CD4-positive, alpha-beta T cell treated with Interleukin-6 at 100 ng/mL for 8 hours (primary cell): ENCODE measurements at regions not wholly inside any gene's neighbourhood (a gene's known extent, or its start where the extent isn't known, plus 50 kb on each side); places are given as distances from the start of the nearest gene placed in this dataset.
"Not testable (repeated sequence)": the region's sequence is repeated elsewhere in the genome, so short reads cannot be mapped to it uniquely, and the experiment has no call there.

Experiments used
- DNase-seq: peaks from one replicate; pipeline ENCODE4 v3.0.0-alpha.2; 2020; ENCODE audit warnings: mixed read lengths, low spot score

DNA sequence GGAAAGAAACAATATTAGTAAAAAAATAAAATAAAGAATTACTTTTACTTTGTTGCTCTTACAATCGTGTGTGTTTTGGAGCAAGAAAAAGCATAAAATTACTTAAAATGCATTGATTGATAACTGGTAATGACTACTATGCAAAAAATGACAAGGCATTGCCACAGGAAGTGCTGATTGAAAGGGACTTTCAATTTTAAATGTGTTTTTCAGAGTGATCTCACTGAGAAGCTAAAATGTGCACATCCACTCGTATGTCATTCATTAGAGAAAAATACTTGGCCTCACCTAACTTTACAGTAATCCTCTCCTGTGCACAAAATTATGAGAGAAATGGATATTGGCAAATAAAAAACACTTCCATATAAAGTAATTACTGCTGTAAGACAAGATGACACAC is 934.9 kb downstream of the SLITRK6 start:
- no peak for DNase-seq

- no peak for DNase-seq
Observed at GRCh38 chr13:84847107-84847506, 952.1 kb downstream of the SLITRK6 start.

DNA sequence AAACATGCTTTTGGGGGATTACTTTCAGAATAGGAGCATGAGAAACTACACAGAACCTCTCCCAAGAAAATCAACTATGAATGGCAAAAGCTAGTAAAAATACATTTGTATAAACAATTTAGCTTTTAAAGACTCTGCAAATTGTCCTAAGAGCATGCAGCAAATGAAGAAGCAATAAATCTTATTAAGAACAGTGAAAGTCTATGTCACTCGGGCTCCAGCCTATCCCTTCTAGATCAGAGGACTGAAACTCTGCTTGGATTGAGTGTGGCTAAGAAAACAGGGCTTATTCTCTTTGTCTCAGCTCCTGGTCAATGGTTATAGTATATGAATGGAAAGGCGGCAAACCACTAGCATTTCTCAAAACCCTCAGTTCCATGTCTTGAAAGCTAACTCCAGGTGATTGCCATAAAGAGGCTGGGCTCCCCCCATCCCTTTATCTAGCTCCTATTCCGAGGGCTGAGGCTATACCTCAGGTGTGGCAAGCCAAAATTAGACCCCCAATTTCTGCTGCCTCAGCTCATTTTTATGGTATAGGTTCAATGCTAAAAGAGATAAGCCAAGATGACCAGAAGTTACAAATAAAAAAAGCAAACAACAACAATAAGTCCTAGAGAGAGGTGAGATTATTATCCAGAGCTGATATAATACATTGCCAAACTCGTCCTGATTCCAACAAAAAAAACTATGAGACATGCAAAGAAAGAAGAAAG is 953.2 kb downstream of the SLITRK6 start:
- no peak for DNase-seq

DNA sequence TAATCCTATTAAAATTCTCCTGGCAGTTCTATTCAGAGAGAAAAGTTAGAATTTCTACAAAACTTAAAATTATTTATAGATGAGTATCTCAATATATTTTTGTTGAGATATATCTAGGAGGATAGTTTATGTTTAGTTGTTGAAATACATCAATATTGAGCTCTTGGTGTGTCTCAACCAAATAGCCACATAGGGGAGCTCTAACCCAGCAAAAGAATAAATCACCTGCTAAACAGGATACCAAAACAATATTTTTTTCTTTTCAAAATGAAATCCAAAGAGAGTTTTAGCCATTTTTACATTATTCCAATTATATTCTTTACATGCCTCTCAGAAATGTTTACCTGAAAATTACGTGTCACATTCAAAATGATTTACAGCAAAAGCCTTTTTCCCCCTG is 954.7 kb downstream of the SLITRK6 start:
- DNase-seq: no peak

DNA sequence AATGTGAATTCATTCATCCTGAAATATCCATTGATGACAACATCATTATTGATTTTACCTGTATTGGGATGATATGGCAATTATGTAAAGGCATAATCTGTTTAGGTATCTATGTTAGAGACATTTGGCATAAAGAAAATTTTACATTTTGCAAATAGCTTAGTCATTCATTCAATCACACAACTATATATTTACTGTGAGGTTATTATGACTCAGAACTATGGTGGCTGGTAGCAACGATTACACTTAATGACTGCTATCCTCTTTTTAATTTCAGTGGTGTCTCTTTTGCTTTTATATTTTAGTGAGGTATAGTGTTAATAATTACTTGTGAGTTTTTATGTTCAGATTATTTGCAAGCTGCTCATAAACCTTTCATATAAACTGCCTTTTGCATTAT is 955.9 kb downstream of the SLITRK6 start:
- DNase-seq: no peak

- no peak for DNase-seq
Observed at GRCh38 chr13:84834201-84834600, 951.9 kb upstream of the SLITRK1 start.

DNA sequence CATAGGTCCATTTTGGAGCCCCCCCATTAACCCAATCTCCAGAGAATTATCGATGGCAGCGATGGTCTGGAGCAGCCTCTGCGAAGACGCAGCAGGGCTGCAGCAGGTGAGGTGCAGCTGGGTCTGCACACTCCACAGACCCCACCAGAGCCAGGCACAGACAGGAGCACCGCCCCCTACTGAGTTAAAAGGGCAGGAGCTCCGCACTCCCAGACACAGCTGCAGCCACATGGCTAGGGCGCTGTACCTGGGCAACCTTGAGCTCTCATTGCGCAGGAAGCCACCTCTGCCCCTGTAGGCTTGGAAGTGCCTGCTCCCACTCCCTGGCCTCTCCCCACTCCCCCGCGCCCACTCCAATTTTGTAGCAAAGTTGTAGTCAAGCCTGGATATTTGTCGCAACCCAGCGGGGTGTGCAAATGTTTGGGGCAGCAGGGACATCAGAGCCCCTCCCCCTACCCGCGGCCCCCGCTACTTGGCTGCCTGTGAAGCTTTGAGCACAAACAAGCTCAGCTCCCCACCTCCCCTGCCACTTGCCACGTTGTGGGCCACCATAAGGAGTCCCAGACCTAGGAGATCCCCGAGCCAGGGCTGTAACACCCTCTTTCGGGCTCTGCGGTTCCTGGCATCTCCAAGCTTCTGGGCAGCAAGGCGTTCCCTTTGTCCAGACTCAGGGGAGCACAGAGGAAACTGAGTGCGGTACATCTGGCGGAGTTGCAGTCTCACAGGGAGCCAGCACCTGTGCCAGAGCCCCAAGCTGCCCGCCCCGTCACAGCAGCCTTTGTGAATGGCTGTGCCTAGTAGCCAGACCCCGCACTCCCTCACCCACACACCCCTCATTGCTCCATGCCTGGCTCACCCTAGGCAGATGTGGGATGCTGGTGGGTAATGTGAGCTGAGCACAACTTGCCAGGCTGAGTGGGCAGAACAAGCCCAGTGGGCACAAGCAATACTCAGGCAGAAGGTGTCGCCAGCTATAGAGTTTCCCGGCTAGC is 949.7 kb upstream of the SLITRK1 start:
- DNase-seq: no peak

- DNase-seq: no peak
Observed at GRCh38 chr13:84823528-84823927, 941.3 kb upstream of the SLITRK1 start.

DNA sequence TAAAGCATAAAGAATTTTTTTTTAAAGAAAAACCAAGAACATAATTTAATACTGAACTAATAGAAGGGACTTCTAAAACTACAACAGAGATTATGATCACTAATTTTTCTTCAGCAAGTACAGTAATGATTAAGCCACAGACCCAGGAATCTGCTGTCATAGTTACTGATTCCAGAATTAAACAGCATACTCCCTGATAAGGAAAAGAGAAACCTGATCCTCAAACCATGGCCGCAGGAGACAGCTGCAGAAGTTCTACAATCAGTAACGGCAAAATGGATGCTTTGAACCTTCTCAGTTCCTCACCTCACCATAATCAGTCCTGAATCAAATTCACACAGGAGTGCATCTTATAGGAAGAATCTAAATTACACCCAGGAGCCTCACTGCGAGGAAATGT is 939.0 kb upstream of the SLITRK1 start:
- DNase-seq: no peak

GRCh38 chr13:84816567-84817105 is 934.4 kb upstream of the SLITRK1 start:
- no peak for DNase-seq

DNA sequence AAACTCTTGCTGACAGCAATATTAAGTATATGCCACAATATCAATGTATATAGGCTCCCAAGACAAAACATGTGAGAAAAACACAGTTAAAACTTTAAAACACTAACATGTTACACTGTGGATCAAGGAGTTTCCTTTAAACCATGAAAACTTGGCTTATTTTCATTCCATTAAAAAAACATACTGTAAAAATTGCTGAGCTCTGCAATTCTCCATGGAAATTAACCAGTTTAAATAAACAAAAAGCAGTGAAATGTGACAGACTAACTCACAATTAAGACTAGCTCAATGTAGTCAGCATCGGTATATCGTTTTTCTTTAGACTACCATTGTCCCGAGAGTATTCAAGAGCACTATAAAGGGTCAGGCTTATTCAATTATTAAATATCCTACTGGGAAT is 930.5 kb upstream of the SLITRK1 start:
- no peak for DNase-seq

DNA sequence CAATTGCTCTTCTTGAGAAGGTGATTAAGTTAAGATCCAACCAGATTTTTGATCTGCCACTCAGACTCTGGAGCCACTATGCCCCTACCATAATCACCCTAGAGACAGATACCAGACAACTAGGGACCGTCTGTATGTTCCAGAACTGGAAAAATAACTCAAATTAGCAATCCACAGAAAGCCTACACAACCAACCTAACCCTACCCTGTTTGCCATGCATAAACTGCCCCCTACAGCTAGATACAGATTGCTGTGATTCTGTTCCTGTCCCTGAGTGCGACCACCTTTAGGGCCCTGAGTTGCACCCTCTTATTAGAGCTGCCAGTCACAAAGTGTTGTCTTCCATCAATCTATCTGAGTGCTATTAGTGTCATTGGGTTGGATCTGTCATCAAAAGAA is 929.8 kb upstream of the SLITRK1 start:
- DNase-seq: no peak

GRCh38 chr13:84810781-84811180 is 928.5 kb upstream of the SLITRK1 start:
- no peak for DNase-seq

GRCh38 chr13:84802073-84802472 is 919.8 kb upstream of the SLITRK1 start:
- no peak for DNase-seq

DNA sequence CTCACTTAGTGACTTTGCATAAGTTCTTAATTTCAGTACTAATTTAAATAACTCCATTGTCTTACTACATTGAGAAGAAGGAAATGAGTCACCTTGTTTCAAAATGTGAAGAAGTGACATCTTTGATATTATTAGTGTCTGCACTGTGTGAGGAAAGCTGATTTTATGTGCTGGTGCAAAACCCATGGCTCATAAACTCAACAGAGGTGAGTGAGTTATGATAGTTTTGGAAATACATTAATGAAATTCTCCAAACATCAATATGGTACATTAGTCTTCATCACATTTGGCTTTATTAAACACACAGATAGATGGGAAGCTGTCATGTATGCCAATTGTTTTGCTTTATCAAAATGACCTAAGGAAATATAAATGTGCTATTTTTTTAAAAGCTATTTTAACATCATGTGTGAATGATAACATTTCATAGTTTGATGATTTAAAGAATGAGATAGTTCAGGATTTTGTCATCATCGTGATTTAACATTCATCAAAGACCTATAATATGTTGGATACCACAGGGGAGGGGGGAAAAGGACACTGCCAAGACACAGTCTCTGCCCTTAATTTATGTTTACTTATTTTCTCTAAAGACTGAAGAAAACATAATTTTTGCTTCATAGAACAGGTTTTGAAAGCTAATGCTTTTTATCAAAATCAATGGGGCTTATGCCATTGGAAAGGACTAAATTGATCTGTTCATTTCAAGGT is 902.3 kb upstream of the SLITRK1 start:
- no peak for DNase-seq

GRCh38 chr13:84777316-84777715 is 895.0 kb upstream of the SLITRK1 start:
- DNase-seq: no peak

- DNase-seq: no peak
Observed at GRCh38 chr13:84776593-84776992, 894.3 kb upstream of the SLITRK1 start.

DNA sequence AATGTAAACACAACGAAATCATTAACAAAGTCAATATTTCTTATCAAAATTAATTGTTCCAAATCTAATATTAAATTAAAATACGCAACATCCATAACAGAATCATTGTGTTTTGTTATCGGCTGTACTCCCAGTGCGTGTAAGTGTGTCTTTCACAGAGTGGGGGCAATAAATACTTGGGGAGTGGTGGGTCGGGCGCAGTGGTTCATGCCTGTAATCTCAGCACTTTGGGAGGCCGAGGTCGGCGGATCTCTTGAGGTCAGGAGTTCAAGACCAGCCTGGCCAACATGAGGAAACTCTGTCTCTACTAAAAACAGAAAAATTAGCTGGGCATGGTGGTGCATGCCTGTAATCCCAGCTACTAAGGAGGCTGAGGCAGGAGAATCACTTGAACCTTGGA is 893.6 kb upstream of the SLITRK1 start:
- not testable (repeated sequence) for DNase-seq

DNA sequence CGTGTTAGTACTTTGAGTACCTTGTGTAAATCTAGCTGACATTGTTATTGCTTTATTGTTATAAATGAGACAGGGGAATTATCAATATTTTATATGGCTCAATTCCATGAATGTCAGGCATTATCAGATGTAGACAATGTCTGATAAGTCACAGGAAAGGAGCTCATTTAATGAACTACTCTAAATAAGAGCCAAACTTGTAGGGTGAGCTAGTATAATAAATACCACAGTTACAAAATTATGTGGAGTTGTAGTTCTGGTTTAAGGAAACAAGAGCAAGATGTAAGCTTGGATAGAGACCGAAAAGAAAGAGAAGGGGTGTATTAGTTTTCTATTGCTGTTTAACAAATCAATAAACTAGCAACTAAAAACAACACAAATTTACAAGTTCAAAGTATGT is 891.8 kb upstream of the SLITRK1 start:
- no peak for DNase-seq

DNA sequence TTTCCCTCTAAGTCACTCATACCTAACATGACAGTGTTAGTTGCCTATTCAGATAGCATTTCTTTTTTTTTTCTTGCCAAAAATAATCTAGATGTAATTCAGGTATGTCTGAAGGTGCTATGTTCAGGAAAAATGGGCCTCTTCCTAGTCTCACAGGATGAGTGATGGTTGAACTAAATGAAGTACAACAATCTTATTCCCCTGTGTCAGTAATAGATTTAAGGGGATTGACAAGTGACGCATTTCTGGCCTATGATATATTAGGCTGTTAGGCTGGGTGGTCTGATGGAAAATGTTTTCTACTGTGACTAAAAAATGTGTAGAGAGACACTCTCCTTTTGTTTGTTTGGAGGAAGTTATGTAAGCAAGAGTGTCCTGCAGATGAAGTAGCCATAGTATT is 878.7 kb upstream of the SLITRK1 start:
- no peak for DNase-seq

DNA sequence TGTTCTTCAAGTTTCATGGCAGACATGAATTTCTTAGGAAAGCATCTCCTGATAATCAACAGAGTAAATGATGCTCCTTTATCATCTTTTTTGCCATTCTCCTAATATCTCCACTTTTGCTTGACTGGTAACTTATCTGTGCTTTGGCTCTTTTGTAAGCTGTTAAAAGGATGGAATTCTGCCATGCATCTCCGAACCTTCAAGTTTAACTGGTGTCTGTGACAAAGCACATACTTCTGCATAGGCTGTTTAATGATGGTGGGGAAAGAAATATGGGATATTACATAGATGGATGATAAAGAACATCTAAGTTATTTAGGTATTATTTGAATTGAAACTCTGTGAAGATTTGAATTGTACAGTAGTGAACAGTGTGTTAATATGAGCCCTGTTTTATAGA is 866.9 kb upstream of the SLITRK1 start:
- no peak for DNase-seq

- DNase-seq: no peak
Observed at GRCh38 chr13:84745051-84745551, 862.8 kb upstream of the SLITRK1 start.
